GM21367 (cell line): ENCODE measurements at regions not wholly inside any gene's neighbourhood (a gene's known extent, or its start where the extent isn't known, plus 50 kb on each side); places are given as distances from the start of the nearest gene placed in this dataset.

ENCODE experiments used
- ATAC-seq: cut with Tn5 transposase; IDR thresholded peaks from one replicate; pipeline ENCODE4 v1.9.1; 2021; ENCODE audit not compliant: unreplicated experiment

GRCh38 chr17:79454826-79455225 lies 156.0 kb downstream of the RBFOX3 start:
- ATAC-seq: no peak

GRCh38 chr17:79453481-79453880 lies 157.4 kb downstream of the RBFOX3 start:
- ATAC-seq: no peak

- no peak for ATAC-seq
Observed at GRCh38 chr17:79452706-79453105, 158.1 kb downstream of the RBFOX3 start.

- ATAC-seq: no peak
Observed at GRCh38 chr17:79451167-79451566, 159.7 kb downstream of the RBFOX3 start.

- ATAC-seq: no peak
Observed at GRCh38 chr17:79446399-79447009, 164.3 kb downstream of the RBFOX3 start.

GRCh38 chr17:79444198-79444597 lies 166.7 kb downstream of the RBFOX3 start:
- ATAC-seq: no peak

- ATAC-seq: no peak
Observed at GRCh38 chr17:79443026-79443425, 167.8 kb downstream of the RBFOX3 start.

- ATAC-seq: no peak
Observed at GRCh38 chr17:79441356-79442160, 169.3 kb downstream of the RBFOX3 start.

- ATAC-seq: no peak
Observed at GRCh38 chr17:79440251-79440650, 170.6 kb downstream of the RBFOX3 start.

- ATAC-seq: no peak
Observed at GRCh38 chr17:79439493-79439892, 171.4 kb downstream of the RBFOX3 start.

- no peak for ATAC-seq
Observed at GRCh38 chr17:79438546-79439334, 172.1 kb downstream of the RBFOX3 start.

GRCh38 chr17:79438058-79438457 lies 172.8 kb downstream of the RBFOX3 start:
- ATAC-seq: no peak

GRCh38 chr17:79437081-79437480 lies 173.8 kb downstream of the RBFOX3 start:
- no peak for ATAC-seq

- ATAC-seq: no peak
Observed at GRCh38 chr17:79435962-79436361, 174.9 kb downstream of the RBFOX3 start.

GRCh38 chr17:79435296-79435695 lies 175.6 kb downstream of the RBFOX3 start:
- no peak for ATAC-seq

GRCh38 chr17:79434215-79434614 lies 176.6 kb downstream of the RBFOX3 start:
- no peak for ATAC-seq

- no peak for ATAC-seq
Observed at GRCh38 chr17:79433379-79433778, 177.5 kb downstream of the RBFOX3 start.

- ATAC-seq: no peak
Observed at GRCh38 chr17:79431175-79431574, 179.7 kb downstream of the RBFOX3 start.

GRCh38 chr17:79429864-79430494 lies 180.9 kb downstream of the RBFOX3 start:
- no peak for ATAC-seq

- ATAC-seq: no peak
Observed at GRCh38 chr17:79428988-79429387, 181.9 kb downstream of the RBFOX3 start.
